B cell (primary cell): ENCODE measurements at regions not wholly inside any gene's neighbourhood (a gene's known extent, or its start where the extent isn't known, plus 50 kb on each side); places are given as distances from the start of the nearest gene placed in this dataset.

ENCODE experiments used
- ATAC-seq: fragments of 200-7000 bp; cut with Tn5 transposase; one replicate; pipeline ENCODE4 v1.10.0; 2021; ENCODE audit warnings: low read depth, mild to moderate bottlenecking, moderate number of reproducible peaks, moderate library complexity
- CTCF ChIA-PET: fragments of 350-600 bp; sonication (Branson Sonifier 250); formaldehyde crosslinking; loops from one replicate; lab custom pipeline; 2021; ENCODE audit warnings: antibody characterized with exemption, inconsistent platforms; lab: Charles Lee
- POLR2A ChIA-PET: fragments of 350-600 bp; sonication (Branson Sonifier 250); formaldehyde crosslinking; loops from one replicate; lab custom pipeline; 2021; ENCODE audit warnings: antibody characterized with exemption; lab: Charles Lee
- DNase-seq: peaks from one replicate; pipeline ENCODE4 v3.0.0; 2013
- H2AFZ ChIP-seq: 2 replicates; pipeline ENCODE4 v1.6.1; 2012; ENCODE audit warnings: mild to moderate bottlenecking, low read depth, low read length; ENCODE audit not compliant: insufficient read depth, poor library complexity, severe bottlenecking
- H3K27ac ChIP-seq, 2 donors: 1 replicate in 1 of 2; 2 replicates in 1 of 2; pipeline ENCODE4 v1.5.1; 2012 to 2013; ENCODE audit warnings: low read length in 2 of 2, mild to moderate bottlenecking in 2 of 2, moderate library complexity in 1 of 2
- H3K27me3 ChIP-seq, 4 experiments: fragments of 200-600 bp in 1 of 4; sonication (generic) in 1 of 4; replicated peaks in 1 of 4; 1 replicate in 2 of 4; 2 replicates in 2 of 4; pipeline versions ENCODE4 v1.6.1 to v1.7.0; 2013 to 2016; ENCODE audit warnings: low read length in 3 of 4, mild to moderate bottlenecking in 2 of 4, mixed read lengths in 1 of 4, moderate library complexity in 1 of 4; ENCODE audit not compliant: insufficient read depth in 4 of 4, control insufficient read depth in 3 of 4; ENCODE audit errors: control extremely low read depth in 1 of 4
- H3K36me3 ChIP-seq, 2 experiments: replicated peaks in 1 of 2; 1 replicate in 1 of 2; 2 replicates in 1 of 2; pipeline versions ENCODE4 v1.6.1 to v1.7.1; 2013; ENCODE audit warnings: low read length in 1 of 2; ENCODE audit not compliant: insufficient read depth in 2 of 2, control insufficient read depth in 1 of 2; ENCODE audit errors: control extremely low read depth in 1 of 2, extremely low read depth in 1 of 2
- H3K4me1 ChIP-seq, 2 donors: fragments of 200-600 bp in 1 of 2; sonication (generic) in 1 of 2; 1 replicate in 1 of 2; 2 replicates in 1 of 2; pipeline versions ENCODE4 v1.5.1 to v1.6.1; 2013 to 2017; ENCODE audit warnings: low read length in 2 of 2; ENCODE audit not compliant: control insufficient read depth in 2 of 2, insufficient read depth in 2 of 2
- H3K4me2 ChIP-seq: replicated peaks from 2 replicates; pipeline ENCODE3; 2012; ENCODE audit warnings: mild to moderate bottlenecking, low read depth, low read length; ENCODE audit not compliant: poor library complexity, severe bottlenecking
- H3K4me3 ChIP-seq, 5 experiments: fragments of 200-600 bp in 1 of 5; sonication (generic) in 1 of 5; 1 replicate in 3 of 5; 2 replicates in 2 of 5; pipeline versions ENCODE4 v1.5.1 to v1.7.0; 2011 to 2016; ENCODE audit warnings: low read length in 4 of 5, mild to moderate bottlenecking in 4 of 5, low read depth in 2 of 5, control low read depth in 1 of 5, moderate library complexity in 1 of 5; ENCODE audit not compliant: insufficient read depth in 1 of 5; ENCODE audit errors: control extremely low read depth in 1 of 5, extremely low read depth in 1 of 5
- H3K79me2 ChIP-seq: fragments of 200-600 bp; sonication (generic); one replicate; pipeline ENCODE4 v1.6.0; 2016; ENCODE audit warnings: low read length; ENCODE audit not compliant: control insufficient read depth, insufficient read depth
- H3K9ac ChIP-seq: fragments of 200-600 bp; sonication (generic); 2 replicates; pipeline ENCODE4 v1.6.1; 2017; ENCODE audit warnings: mild to moderate bottlenecking, low read length, moderate library complexity
- H3K9me3 ChIP-seq, 3 donors: one replicate each; pipeline versions ENCODE4 v1.6.1 to v1.7.1; 2013; ENCODE audit warnings: low read length in 2 of 3; ENCODE audit not compliant: control insufficient read depth in 2 of 3, insufficient read depth in 1 of 3; ENCODE audit errors: control extremely low read depth in 1 of 3
- H4K20me1 ChIP-seq: 2 replicates; pipeline ENCODE4 v1.6.0; 2012; ENCODE audit warnings: mild to moderate bottlenecking, low read length; ENCODE audit not compliant: insufficient read depth, control insufficient read depth, poor library complexity, severe bottlenecking
- H3K27ac Mint-ChIP-seq: one replicate; pipeline ENCODE4 v1.8.0; 2021; ENCODE audit warnings: mixed read lengths
- H3K27me3 Mint-ChIP-seq: one replicate; pipeline ENCODE4 v1.8.0; 2021; ENCODE audit warnings: mixed read lengths
- H3K4me1 Mint-ChIP-seq: one replicate; pipeline ENCODE4 v1.8.0; 2021; ENCODE audit warnings: mixed read lengths
- H3K4me3 Mint-ChIP-seq: one replicate; pipeline ENCODE4 v1.8.0; 2021; ENCODE audit warnings: mixed read lengths
- H3K9me3 Mint-ChIP-seq: one replicate; pipeline ENCODE4 v1.8.0; 2022; ENCODE audit warnings: mixed read lengths; ENCODE audit not compliant: insufficient read depth
- EZH2 ChIP-seq: IDR thresholded peaks from 2 replicates; pipeline ENCODE4 v1.6.1; 2012; ENCODE audit warnings: borderline replicate concordance, low read depth, mild to moderate bottlenecking, moderate library complexity, low read length; ENCODE audit not compliant: insufficient read depth, poor library complexity, severe bottlenecking
- WGBS: methylation state at CpG from one replicate; pipeline ENCODE4 v1.1.5; 2013; ENCODE audit warnings: missing lambda C conversion rate; ENCODE audit not compliant: insufficient coverage; 5-methylcytosine and 5-hydroxymethylcytosine counted together
- intact Hi-C: fragments of 100-400 bp; cut with micrococcal nuclease; formaldehyde crosslinking; loops from one replicate; pipeline ENCODE4 v1.10.0; 2022
- TF ChIP-seq, protein P1 (sequence below): fragments of 200-600 bp; IDR thresholded peaks from one replicate; pipeline ENCODE4 v1.8.0; 2022; ENCODE audit warnings: antibody characterized with exemption, mild to moderate bottlenecking

DNA sequence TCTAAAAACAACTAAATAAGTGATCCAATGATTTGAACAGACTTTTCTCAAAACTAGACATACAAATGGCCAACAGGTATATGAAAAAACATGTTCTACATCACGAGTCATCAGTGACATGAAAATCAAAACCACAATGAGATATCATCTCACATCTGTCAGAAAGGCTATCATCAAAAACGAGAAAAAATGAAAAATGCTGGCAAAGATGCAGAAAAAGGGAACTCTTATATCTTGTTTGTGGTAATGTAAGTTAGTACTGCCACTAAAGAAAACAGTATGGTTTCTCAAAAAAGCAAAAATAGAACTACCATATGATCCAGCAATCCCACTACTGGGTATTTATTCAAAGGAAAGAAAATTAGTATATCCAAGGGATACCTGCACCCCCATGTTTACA is 152.9 kb upstream of the FOXN2 start:
- POLR2A ChIA-PET: no interaction called here

DNA sequence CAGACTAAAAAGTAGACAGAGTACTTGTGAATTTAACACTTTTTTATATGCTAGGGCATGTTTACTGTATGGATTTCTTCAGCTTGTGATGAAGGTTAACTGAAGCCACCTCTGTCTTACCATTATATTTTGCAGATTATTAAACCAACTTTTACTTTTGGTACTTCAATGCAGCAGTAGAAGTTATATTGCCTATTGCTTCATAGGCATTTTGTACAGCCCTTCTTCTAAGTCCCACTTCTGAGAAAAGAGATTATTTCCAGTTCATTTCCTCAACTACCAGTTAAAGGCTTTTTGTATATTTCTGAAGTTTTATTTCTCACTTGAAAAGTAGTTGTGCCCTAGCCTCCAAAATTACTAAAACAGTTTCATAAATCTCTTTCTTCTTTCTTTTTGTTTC is 151.7 kb upstream of the FOXN2 start:
- DNase-seq: no peak
- H3K4me1 ChIP-seq: no peaks in the 10 kb centered on the region
- ChIA-PET POLR2A (no interaction called here), CTCF (no interaction called here)
- TF ChIP-seq EZH2: no peak
- TF ChIP-seq, protein P1, sequence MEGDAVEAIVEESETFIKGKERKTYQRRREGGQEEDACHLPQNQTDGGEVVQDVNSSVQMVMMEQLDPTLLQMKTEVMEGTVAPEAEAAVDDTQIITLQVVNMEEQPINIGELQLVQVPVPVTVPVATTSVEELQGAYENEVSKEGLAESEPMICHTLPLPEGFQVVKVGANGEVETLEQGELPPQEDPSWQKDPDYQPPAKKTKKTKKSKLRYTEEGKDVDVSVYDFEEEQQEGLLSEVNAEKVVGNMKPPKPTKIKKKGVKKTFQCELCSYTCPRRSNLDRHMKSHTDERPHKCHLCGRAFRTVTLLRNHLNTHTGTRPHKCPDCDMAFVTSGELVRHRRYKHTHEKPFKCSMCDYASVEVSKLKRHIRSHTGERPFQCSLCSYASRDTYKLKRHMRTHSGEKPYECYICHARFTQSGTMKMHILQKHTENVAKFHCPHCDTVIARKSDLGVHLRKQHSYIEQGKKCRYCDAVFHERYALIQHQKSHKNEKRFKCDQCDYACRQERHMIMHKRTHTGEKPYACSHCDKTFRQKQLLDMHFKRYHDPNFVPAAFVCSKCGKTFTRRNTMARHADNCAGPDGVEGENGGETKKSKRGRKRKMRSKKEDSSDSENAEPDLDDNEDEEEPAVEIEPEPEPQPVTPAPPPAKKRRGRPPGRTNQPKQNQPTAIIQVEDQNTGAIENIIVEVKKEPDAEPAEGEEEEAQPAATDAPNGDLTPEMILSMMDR: no peak
- peaks cover 13% of the 10 kb centered on the region for H3K27me3 Mint-ChIP-seq
- intact Hi-C loops: no loop called here
- peaks cover 6 to 9% (median 7%) of the 10 kb centered on the region in 3 donors for H3K9me3 ChIP-seq
- no peak overlapping the region for H3K4me3 ChIP-seq
- H3K27ac ChIP-seq: no peak overlapping the region
- no peak overlapping the region for H2AFZ ChIP-seq
- no peaks in the 10 kb centered on the region for H3K36me3 ChIP-seq
- no peak overlapping the region for H3K4me2 ChIP-seq
- no peaks in the 10 kb centered on the region for H4K20me1 ChIP-seq
- no peak overlapping the region for H3K9ac ChIP-seq
- ATAC-seq: no peak
- H3K79me2 ChIP-seq: no peaks in the 10 kb centered on the region
- no peaks in the 10 kb centered on the region for H3K4me1 Mint-ChIP-seq
- no peaks in the 10 kb centered on the region for H3K27me3 ChIP-seq
- peaks cover 10% of the 10 kb centered on the region for H3K9me3 Mint-ChIP-seq
- no peak overlapping the region for H3K27ac Mint-ChIP-seq
- H3K4me3 Mint-ChIP-seq: no peak overlapping the region

More for the DNA sequence above, 152.9 kb upstream of the FOXN2 start:
- TF ChIP-seq, protein P1: no peak
- TF ChIP-seq EZH2: no peak
- Histone ChIP-seq H3K9me3 (peaks cover 9 to 14% (median 10%) of the 10 kb centered on the region in 3 donors), H3K36me3 (no peaks in the 10 kb centered on the region), H3K4me2 (no peak overlapping the region), H3K79me2 (no peaks in the 10 kb centered on the region), H3K4me3 (no peak overlapping the region), H3K9ac (no peak overlapping the region), H3K4me1 (no peaks in the 10 kb centered on the region), H4K20me1 (no peaks in the 10 kb centered on the region), H3K27me3 (no peaks in the 10 kb centered on the region), H2AFZ (no peak overlapping the region), H3K27ac (no peak overlapping the region)
- DNase-seq: no peak
- H3K27me3 Mint-ChIP-seq: peaks cover 16% of the 10 kb centered on the region
- ATAC-seq: no peak
- no peaks in the 10 kb centered on the region for H3K4me1 Mint-ChIP-seq
- CTCF ChIA-PET: no interaction called here
- H3K27ac Mint-ChIP-seq: no peak overlapping the region
- WGBS: no CpG with 5 or more reads among the region's 2 CpGs
- no peak overlapping the region for H3K4me3 Mint-ChIP-seq
- H3K9me3 Mint-ChIP-seq: peaks cover 8% of the 10 kb centered on the region
- intact Hi-C loops: no loop called here
